ENCODE measurements at regions not wholly inside any gene's neighbourhood (a gene's known extent, or its start where the extent isn't known, plus 50 kb on each side); places are given as distances from the start of the nearest gene placed in this dataset.

DNA sequence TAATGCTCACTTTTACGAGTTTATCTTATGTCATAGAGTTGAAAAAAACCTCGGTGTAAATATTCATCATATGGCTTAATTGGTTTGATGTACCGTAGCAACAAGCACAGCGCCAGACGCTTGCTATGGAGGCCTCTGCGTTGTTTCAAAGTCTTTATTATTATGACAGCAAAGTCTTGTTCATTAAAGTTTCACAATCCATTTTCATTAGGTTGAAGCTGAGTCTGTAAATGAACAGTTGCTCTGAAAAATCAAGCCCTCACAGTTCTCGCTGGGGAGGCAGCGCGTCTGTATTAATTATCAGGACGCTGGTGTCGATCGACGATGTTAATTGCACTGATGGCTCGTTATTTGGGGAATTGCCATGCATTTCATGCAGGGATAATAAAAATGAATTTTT is 185.6 kb downstream of the INSC start:
- in situ Hi-C loops (cut with MboI; ENCODE audit: low pct_ligation_motif_present in 1 of 4, low pct_unique_long_range_greater_than_20kb in 1 of 4, low sequenced_read_pairs in 3 of 4) (no loop called here), intact Hi-C loops (cut with DNase I; ENCODE audit: low total_unique reads) (no loop called here)
- Histone ChIP-seq H3K27ac (no peak overlapping the region), H3K36me3 (no peaks in the 10 kb centered on the region), H3K4me1 (no peaks in the 10 kb centered on the region), H3K27me3 (no peaks in the 10 kb centered on the region), H3K4me3 (no peak overlapping the region), H3K9me3 (no peaks in the 10 kb centered on the region)
- no peak for DNase-seq
- TF ChIP-seq POLR2AphosphoS5 (IDR thresholded peaks at IDR 0.05) (no peak), POLR2A (IDR thresholded peaks at IDR 0.05) (no peak), EP300 (IDR thresholded peaks at IDR 0.05; ENCODE audit: low read depth) (no peak)
- TF ChIP-seq, protein P1, sequence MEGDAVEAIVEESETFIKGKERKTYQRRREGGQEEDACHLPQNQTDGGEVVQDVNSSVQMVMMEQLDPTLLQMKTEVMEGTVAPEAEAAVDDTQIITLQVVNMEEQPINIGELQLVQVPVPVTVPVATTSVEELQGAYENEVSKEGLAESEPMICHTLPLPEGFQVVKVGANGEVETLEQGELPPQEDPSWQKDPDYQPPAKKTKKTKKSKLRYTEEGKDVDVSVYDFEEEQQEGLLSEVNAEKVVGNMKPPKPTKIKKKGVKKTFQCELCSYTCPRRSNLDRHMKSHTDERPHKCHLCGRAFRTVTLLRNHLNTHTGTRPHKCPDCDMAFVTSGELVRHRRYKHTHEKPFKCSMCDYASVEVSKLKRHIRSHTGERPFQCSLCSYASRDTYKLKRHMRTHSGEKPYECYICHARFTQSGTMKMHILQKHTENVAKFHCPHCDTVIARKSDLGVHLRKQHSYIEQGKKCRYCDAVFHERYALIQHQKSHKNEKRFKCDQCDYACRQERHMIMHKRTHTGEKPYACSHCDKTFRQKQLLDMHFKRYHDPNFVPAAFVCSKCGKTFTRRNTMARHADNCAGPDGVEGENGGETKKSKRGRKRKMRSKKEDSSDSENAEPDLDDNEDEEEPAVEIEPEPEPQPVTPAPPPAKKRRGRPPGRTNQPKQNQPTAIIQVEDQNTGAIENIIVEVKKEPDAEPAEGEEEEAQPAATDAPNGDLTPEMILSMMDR (IDR thresholded peaks at IDR 0.05): no peak
- WGBS, 2 donors (ENCODE audit: low coverage in 1 of 2): 73 to 85% methylated on average over 14 of the region's 14 CpGs

DNA sequence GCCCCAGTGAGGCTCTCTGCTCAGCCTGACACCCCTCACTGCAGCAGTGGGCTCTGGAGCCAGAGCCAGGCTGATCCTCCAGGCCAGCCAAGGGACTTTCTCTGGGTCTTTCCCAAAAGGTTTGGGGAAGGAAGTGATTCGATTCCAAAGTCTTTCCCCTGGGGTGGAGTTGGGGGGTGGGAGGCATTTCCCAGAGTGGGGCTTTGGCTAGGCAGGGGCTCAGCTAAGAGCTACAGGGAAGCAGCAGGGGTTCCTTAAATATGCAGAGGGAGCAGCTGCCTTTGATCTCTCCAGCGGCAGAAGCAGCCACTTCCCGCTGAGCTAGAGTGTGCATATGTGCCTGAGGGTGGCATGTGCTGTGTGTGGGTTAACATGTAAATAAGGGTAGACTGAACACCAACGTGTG is 192.9 kb downstream of the INSC start:
- no peaks in the 10 kb centered on the region for H3K27me3 ChIP-seq
- no peak for DNase-seq
- H3K4me3 ChIP-seq: no peak overlapping the region
- H3K9me3 ChIP-seq: no peaks in the 10 kb centered on the region
- TF ChIP-seq POLR2A (IDR thresholded peaks at IDR 0.05) (no peak), POLR2AphosphoS5 (IDR thresholded peaks at IDR 0.05) (no peak), EP300 (IDR thresholded peaks at IDR 0.05; ENCODE audit: low read depth) (no peak)
- TF ChIP-seq, protein P1 (IDR thresholded peaks at IDR 0.05): no peak
- intact Hi-C loops (cut with DNase I; ENCODE audit: low total_unique reads) (no loop called here), in situ Hi-C loops (cut with MboI; ENCODE audit: low pct_ligation_motif_present in 1 of 4, low pct_unique_long_range_greater_than_20kb in 1 of 4, low sequenced_read_pairs in 3 of 4) (no loop called here)
- H3K27ac ChIP-seq: no peak overlapping the region
- no peaks in the 10 kb centered on the region for H3K36me3 ChIP-seq
- no peaks in the 10 kb centered on the region for H3K4me1 ChIP-seq
- 19 to 55% methylated on average over 2 to 4 of the region's 4 CpGs for WGBS, 2 donors (ENCODE audit: low coverage in 1 of 2)

DNA sequence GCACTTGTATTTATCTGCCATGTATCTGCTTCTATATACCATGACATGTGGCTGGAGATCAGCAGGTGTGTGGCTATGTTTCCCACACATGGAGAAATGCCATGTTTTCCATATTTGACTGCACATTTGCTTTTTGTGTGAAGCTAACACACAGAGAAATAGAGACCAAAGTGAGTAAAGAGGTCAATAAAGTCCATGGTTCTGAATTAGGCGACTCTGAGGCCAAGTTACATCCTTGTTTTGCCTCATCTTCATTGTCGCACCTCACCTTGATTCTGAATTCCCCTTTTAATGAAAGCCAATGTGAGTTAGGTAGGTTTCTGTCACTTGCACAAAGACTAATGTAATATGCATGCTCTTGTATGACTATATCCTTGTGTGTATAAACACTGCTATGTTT is 194.1 kb downstream of the INSC start:
- in situ Hi-C loops (cut with MboI; ENCODE audit: low pct_ligation_motif_present in 1 of 4, low pct_unique_long_range_greater_than_20kb in 1 of 4, low sequenced_read_pairs in 3 of 4): no loop called here
- H3K27ac ChIP-seq: no peak overlapping the region
- H3K27me3 ChIP-seq: no peaks in the 10 kb centered on the region
- DNase-seq: no peak
- intact Hi-C loops (cut with DNase I; ENCODE audit: low total_unique reads): no loop called here
- TF ChIP-seq POLR2AphosphoS5 (IDR thresholded peaks at IDR 0.05) (no peak), POLR2A (IDR thresholded peaks at IDR 0.05) (no peak), EP300 (IDR thresholded peaks at IDR 0.05; ENCODE audit: low read depth) (no peak)
- TF ChIP-seq, protein P1 (IDR thresholded peaks at IDR 0.05): no peak
- 58 to 65% methylated on average over 2 of the region's 2 CpGs for WGBS, 2 donors (ENCODE audit: low coverage in 1 of 2)
- H3K4me1 ChIP-seq: no peaks in the 10 kb centered on the region
- no peak overlapping the region for H3K4me3 ChIP-seq
- no peaks in the 10 kb centered on the region for H3K9me3 ChIP-seq
- H3K36me3 ChIP-seq: no peaks in the 10 kb centered on the region

DNA sequence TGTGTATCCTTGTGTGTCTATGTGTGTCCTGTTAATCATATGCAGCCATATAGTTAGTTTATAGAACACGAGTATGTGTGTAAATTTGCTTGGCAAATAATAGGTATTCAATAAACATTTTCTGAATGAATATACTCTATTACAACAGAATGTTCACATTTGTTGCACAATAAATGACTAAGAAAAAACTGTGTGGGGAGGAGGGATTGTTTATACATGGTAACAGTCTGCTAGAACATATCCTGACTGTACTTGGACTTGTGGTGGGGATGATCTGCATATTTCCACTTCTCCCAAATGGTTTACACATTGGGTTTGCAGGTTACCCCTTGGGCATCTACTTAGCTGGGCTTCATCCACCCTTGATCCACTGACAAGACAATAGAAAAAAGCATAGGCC is 194.6 kb downstream of the INSC start:
- intact Hi-C loops (cut with DNase I; ENCODE audit: low total_unique reads): no loop called here
- Histone ChIP-seq H3K27me3 (no peaks in the 10 kb centered on the region), H3K36me3 (no peaks in the 10 kb centered on the region), H3K27ac (no peak overlapping the region), H3K4me1 (no peaks in the 10 kb centered on the region), H3K9me3 (no peaks in the 10 kb centered on the region), H3K4me3 (no peak overlapping the region)
- TF ChIP-seq, protein P1 (IDR thresholded peaks at IDR 0.05): no peak
- TF ChIP-seq EP300 (IDR thresholded peaks at IDR 0.05; ENCODE audit: low read depth) (no peak), POLR2AphosphoS5 (IDR thresholded peaks at IDR 0.05) (no peak), POLR2A (IDR thresholded peaks at IDR 0.05) (no peak)
- no peak for DNase-seq
- in situ Hi-C loops (cut with MboI; ENCODE audit: low pct_ligation_motif_present in 1 of 4, low pct_unique_long_range_greater_than_20kb in 1 of 4, low sequenced_read_pairs in 3 of 4): no loop called here
- 44 to 49% methylated on average over 1 of the region's 1 CpG for WGBS, 2 donors (ENCODE audit: low coverage in 1 of 2)
